GM12878 (cell line): ENCODE measurements at regions not wholly inside any gene's neighbourhood (a gene's known extent, or its start where the extent isn't known, plus 50 kb on each side); places are given as distances from the start of the nearest gene placed in this dataset.

Experiments used
- ATAC-seq: fragments of 200-7000 bp; cut with Tn5 transposase; 3 replicates; pipeline ENCODE4 v1.9.1; 2020; ENCODE audit warnings: mild to moderate bottlenecking, moderate library complexity
- BruUV-seq: library from RNA; stranded (reverse); fragments of 400-500 nt; replicated peaks from 2 replicates; lab custom pipeline; 2021; lab: Mats Ljungman, UMichigan
- CTCF ChIA-PET: fragments of 300-600 bp; sonication (Branson Sonifier 250); formaldehyde crosslinking; extraction: SDS; loops from one replicate; lab custom pipeline; 2021; ENCODE audit warnings: inconsistent platforms; lab: Yijun Ruan, JAX
- POLR2A ChIA-PET: fragments of 350-600 bp; formaldehyde crosslinking; extraction: SDS; loops from one replicate; lab custom pipeline; 2021; ENCODE audit warnings: inconsistent platforms; lab: Charles Lee
- RAD21 ChIA-PET: fragments of 300-600 bp; sonication (Branson Sonifier 250); formaldehyde crosslinking; loops from one replicate; lab custom pipeline; 2023; ENCODE audit warnings: antibody characterized with exemption; ENCODE audit not compliant: unreplicated experiment; lab: Charles Lee
- SMC1A ChIA-PET: fragments of 300-600 bp; sonication (Branson Sonifier 250); formaldehyde crosslinking; loops from one replicate; lab custom pipeline; 2023; ENCODE audit not compliant: unreplicated experiment, uncharacterized antibody; lab: Charles Lee
- DNase-seq: peaks from one replicate; pipeline ENCODE4 v3.0.0-alpha.2; 2011; ENCODE audit warnings: low read depth, low spot score
- FAIRE-seq: peaks from 3 replicates; lab custom pipeline; 2011; peaks lifted over from hg19 to GRCh38; lab: Jason Lieb, UNC
- H2AFZ ChIP-seq: 2 replicates; pipeline ENCODE4 v1.6.0; 2011; ENCODE audit warnings: low read depth, low read length, control low read depth; ENCODE audit not compliant: control insufficient read depth
- H3K27ac ChIP-seq: 2 replicates; pipeline ENCODE4 v1.5.1; 2011; ENCODE audit warnings: control low read depth; ENCODE audit not compliant: control insufficient read depth, insufficient read depth
- H3K27me3 ChIP-seq, 2 experiments: replicated peaks in 1 of 2; 2 replicates each; pipeline versions ENCODE4 v1.6.0 to v1.6.1; 2011; ENCODE audit warnings: low read length in 1 of 2; ENCODE audit not compliant: control insufficient read depth in 2 of 2, insufficient read depth in 2 of 2
- H3K36me3 ChIP-seq, 2 experiments: 2 replicates each; pipeline ENCODE4 v1.5.1; 2011; ENCODE audit warnings: low read length in 1 of 2; ENCODE audit not compliant: control insufficient read depth in 2 of 2, insufficient read depth in 2 of 2
- H3K4me1 ChIP-seq: 2 replicates; pipeline ENCODE4 v1.6.1; 2011; ENCODE audit warnings: mild to moderate bottlenecking, low read length, moderate library complexity, mixed read lengths; ENCODE audit not compliant: control insufficient read depth, insufficient read depth
- H3K4me2 ChIP-seq: 2 replicates; pipeline ENCODE4 v1.6.0; 2011; ENCODE audit warnings: control low read depth; ENCODE audit not compliant: control insufficient read depth, insufficient read depth
- H3K4me3 ChIP-seq: fragments of 200-600 bp; sonication (generic); 2 replicates; pipeline ENCODE4 v1.5.1; 2016
- H3K79me2 ChIP-seq: 2 replicates; pipeline ENCODE4 v1.6.0; 2011; ENCODE audit warnings: low read length; ENCODE audit not compliant: control insufficient read depth, insufficient read depth
- H3K9ac ChIP-seq: 2 replicates; pipeline ENCODE4 v1.8.0; 2011; ENCODE audit warnings: low read length, control low read depth, mixed read lengths; ENCODE audit not compliant: control insufficient read depth, insufficient read depth
- H3K9me3 ChIP-seq: replicated peaks from 3 replicates; pipeline ENCODE4 v1.5.1; 2011; ENCODE audit warnings: mild to moderate bottlenecking, low read length; ENCODE audit not compliant: control insufficient read depth, insufficient read depth
- H4K20me1 ChIP-seq: 2 replicates; pipeline ENCODE4 v1.6.0; 2011; ENCODE audit not compliant: control insufficient read depth, insufficient read depth
- BMI1 ChIP-seq: fragments of 450-650 bp; IDR thresholded peaks from 2 replicates; pipeline ENCODE4 v1.6.1; 2016; ENCODE audit warnings: mild to moderate bottlenecking, moderate library complexity, borderline replicate concordance
- FOXM1 ChIP-seq: IDR thresholded peaks from 2 replicates; pipeline ENCODE4 v1.6.1; 2012; ENCODE audit warnings: low read depth, mild to moderate bottlenecking, inconsistent platforms, low read length, moderate library complexity
- HSF1 ChIP-seq: fragments of 150-350 bp; IDR thresholded peaks from 2 replicates; pipeline ENCODE4 v1.6.1; 2014; ENCODE audit warnings: mild to moderate bottlenecking, low read depth, low read length
- MLLT1 ChIP-seq: fragments of 450-650 bp; IDR thresholded peaks from 2 replicates; pipeline ENCODE4 v1.6.1; 2016; ENCODE audit warnings: mild to moderate bottlenecking
- MXI1 ChIP-seq: fragments of 150-350 bp; IDR thresholded peaks from 2 replicates; pipeline ENCODE4 v1.6.1; 2011; ENCODE audit warnings: low read depth, mild to moderate bottlenecking, inconsistent platforms, low read length, improper control_type of control experiment
- PAX8 ChIP-seq: fragments of 450-650 bp; IDR thresholded peaks from 2 replicates; pipeline ENCODE4 v1.6.1; 2017; ENCODE audit warnings: mild to moderate bottlenecking, moderate library complexity
- POLR2AphosphoS2 ChIP-seq: IDR thresholded peaks from 2 replicates; pipeline ENCODE4 v1.6.1; 2011; ENCODE audit warnings: low read depth, mild to moderate bottlenecking, low read length, improper control_type of control experiment, moderate library complexity
- RFX5 ChIP-seq: IDR thresholded peaks from 2 replicates; pipeline ENCODE4 v1.6.1; 2011; ENCODE audit warnings: low read depth, low read length, improper control_type of control experiment
- ZNF274 ChIP-seq: IDR thresholded peaks from one replicate; pipeline ENCODE4 v1.8.0; 2011; ENCODE audit not compliant: insufficient read length, insufficient read depth
- WGBS: methylation state at CpG from one replicate; pipeline ENCODE4 v1.1.6; 2016; ENCODE audit warnings: low lambda C conversion rate; ENCODE audit not compliant: insufficient replicate concordance, insufficient coverage; ENCODE audit errors: missing lambda C conversion rate; 5-methylcytosine and 5-hydroxymethylcytosine counted together
- in situ Hi-C: fragments of 300-500 bp; cut with MboI; formaldehyde crosslinking; loops from 9 replicates; pipeline ENCODE4 v1.14.3; 2018; ENCODE audit warnings: mixed read lengths
- intact Hi-C: fragments of 100-400 bp; cut with micrococcal nuclease; formaldehyde crosslinking; loops from one replicate; pipeline ENCODE4 v1.14.2; 2022; ENCODE audit not compliant: unreplicated experiment

GRCh38 chr16:5309946-5310611 is 212.5 kb upstream of the EEF2KMT start:
- TF ChIP-seq BMI1 (no peak), MLLT1 (no peak), POLR2AphosphoS2 (no peak), RFX5 (no peak), FOXM1 (no peak), PAX8 (no peak), ZNF274 (no peak), HSF1 (no peak), MXI1 (no peak)
- Histone ChIP-seq H3K27me3 (no peaks in the 10 kb centered on the region), H3K9ac (no peak overlapping the region), H4K20me1 (no peaks in the 10 kb centered on the region), H3K36me3 (no peaks in the 10 kb centered on the region), H3K9me3 (no peaks in the 10 kb centered on the region; the same call in 2 of the 3 replicates), H3K79me2 (no peaks in the 10 kb centered on the region), H2AFZ (no peak overlapping the region), H3K4me2 (no peak overlapping the region), H3K4me3 (no peak overlapping the region), H3K27ac (no peak overlapping the region), H3K4me1 (no peaks in the 10 kb centered on the region)
- no peak for ATAC-seq
- DNase-seq: no peak
- CTCF ChIA-PET: no interaction called here
- FAIRE-seq: no peak
- SMC1A ChIA-PET: no interaction called here
- in situ Hi-C loops: no loop called here
- 17% methylated on average over 4 of the region's 4 CpGs for WGBS
- POLR2A ChIA-PET: no interaction called here
- intact Hi-C loops: no loop called here
- RAD21 ChIA-PET: no interaction called here
- no TSS peak for BruUV-seq
